ENCODE measurements at regions not wholly inside any gene's neighbourhood (a gene's known extent, or its start where the extent isn't known, plus 50 kb on each side); places are given as distances from the start of the nearest gene placed in this dataset.
"Not testable (repeated sequence)": the region's sequence is repeated elsewhere in the genome, so short reads cannot be mapped to it uniquely, and the experiment has no call there.

- DNase-seq (ENCODE audit: low spot score) = no peak
These were observed 249.4 kb upstream of the TFAP2D start for GRCh38 chr6:50463931-50464330.

GRCh38 chr6:50467931-50468330, 245.4 kb upstream of the TFAP2D start:
- no peak for DNase-seq (ENCODE audit: low spot score)

GRCh38 chr6:50471041-50471440, 242.3 kb upstream of the TFAP2D start:
- no peak for DNase-seq (ENCODE audit: low spot score)

GRCh38 chr6:50510361-50510760, 203.0 kb upstream of the TFAP2D start:
- DNase-seq (ENCODE audit: low spot score) = peak; percentile 19

- DNase-seq (ENCODE audit: low spot score) = no peak
These were observed 192.7 kb upstream of the TFAP2D start for GRCh38 chr6:50520326-50521266.

- DNase-seq (ENCODE audit: low spot score) = no peak
These were observed 189.0 kb upstream of the TFAP2D start for GRCh38 chr6:50524341-50524740.

- no peak for DNase-seq (ENCODE audit: low spot score)
These were observed 185.3 kb upstream of the TFAP2D start for GRCh38 chr6:50527985-50528384.

- no peak for DNase-seq (ENCODE audit: low spot score)
These were observed 173.9 kb upstream of the TFAP2D start for GRCh38 chr6:50539447-50539846.

- no peak for DNase-seq (ENCODE audit: low spot score)
These were observed 171.4 kb upstream of the TFAP2D start for GRCh38 chr6:50541941-50542340.

GRCh38 chr6:50543666-50544065, 169.7 kb upstream of the TFAP2D start:
- no peak for DNase-seq (ENCODE audit: low spot score)

- DNase-seq (ENCODE audit: low spot score) = no peak
These were observed 164.3 kb upstream of the TFAP2D start for GRCh38 chr6:50549026-50549425.

GRCh38 chr6:50549475-50549874, 163.9 kb upstream of the TFAP2D start:
- DNase-seq (ENCODE audit: low spot score) = no peak

- no peak for DNase-seq (ENCODE audit: low spot score)
These were observed 157.3 kb upstream of the TFAP2D start for GRCh38 chr6:50555982-50556381.

GRCh38 chr6:50565004-50565403, 148.3 kb upstream of the TFAP2D start:
- no peak for DNase-seq (ENCODE audit: low spot score)

GRCh38 chr6:50571230-50571629, 142.1 kb upstream of the TFAP2D start:
- not testable (repeated sequence) for DNase-seq (ENCODE audit: low spot score)

- no peak for DNase-seq (ENCODE audit: low spot score)
These were observed 127.6 kb upstream of the TFAP2D start for GRCh38 chr6:50585441-50586330.

GRCh38 chr6:50586331-50586675, 127.0 kb upstream of the TFAP2D start:
- DNase-seq (ENCODE audit: low spot score) = no peak

- no peak for DNase-seq (ENCODE audit: low spot score)
These were observed 123.4 kb upstream of the TFAP2D start for GRCh38 chr6:50589751-50590470.

GRCh38 chr6:50591135-50591534, 122.2 kb upstream of the TFAP2D start:
- DNase-seq (ENCODE audit: low spot score) = no peak

- DNase-seq (ENCODE audit: low spot score) = no peak
These were observed 113.0 kb upstream of the TFAP2D start for GRCh38 chr6:50600280-50600679.

GRCh38 chr6:50602292-50602691, 111.0 kb upstream of the TFAP2D start:
- DNase-seq (ENCODE audit: low spot score) = peak; percentile 23

- DNase-seq (ENCODE audit: low spot score) = peak; percentile 22
These were observed 104.9 kb upstream of the TFAP2D start for GRCh38 chr6:50608421-50608820.

All from H4 (cell line).